ENCODE measurements at regions not wholly inside any gene's neighbourhood (a gene's known extent, or its start where the extent isn't known, plus 50 kb on each side); places are given as distances from the start of the nearest gene placed in this dataset.

GRCh38 chr2:220506466-220506865 lies 879.0 kb downstream of the SLC4A3 start:
- H3K4me3 ChIP-seq: no peak overlapping the region
- TF ChIP-seq POLR2AphosphoS5 (IDR thresholded peaks at IDR 0.05) (no peak), POLR2A (IDR thresholded peaks at IDR 0.05) (no peak), CTCF (IDR thresholded peaks at IDR 0.05) (no peak)

DNA sequence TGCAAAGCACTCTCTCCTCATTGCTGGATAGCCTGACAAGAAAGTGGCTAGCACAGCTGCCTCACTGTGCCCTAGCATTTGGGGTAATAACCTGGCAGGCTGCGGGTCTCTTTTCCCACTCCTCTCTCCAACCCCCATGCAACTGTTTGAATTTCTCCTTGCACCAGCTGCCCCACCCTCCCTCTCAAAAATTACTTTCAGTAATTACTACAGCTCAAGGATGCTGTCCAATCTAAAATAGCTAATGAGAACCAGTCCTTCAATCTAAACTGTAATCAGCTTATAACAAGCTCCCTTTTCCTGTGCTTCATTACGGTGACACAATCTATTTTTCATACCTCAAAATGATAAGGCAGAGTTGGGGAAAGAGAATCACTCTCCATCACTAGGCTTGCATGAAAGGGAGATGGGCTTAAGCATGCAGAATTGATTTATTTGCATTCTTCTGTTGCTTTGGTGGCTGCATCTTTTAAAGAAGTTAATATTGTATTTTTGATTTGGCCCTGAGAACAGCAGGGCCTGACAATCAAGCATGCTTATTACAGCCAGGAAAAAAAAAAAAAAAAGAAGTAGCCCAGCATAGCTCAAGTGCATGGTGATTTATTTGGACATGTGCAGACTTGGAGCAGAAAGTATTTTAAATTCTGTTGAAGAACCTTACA lies 881.8 kb downstream of the SLC4A3 start:
- Histone ChIP-seq H3K27me3 (no peaks in the 10 kb centered on the region), H3K36me3 (no peaks in the 10 kb centered on the region), H3K4me1 (no peaks in the 10 kb centered on the region), H3K4me3 (no peak overlapping the region), H3K9me3 (no peaks in the 10 kb centered on the region), H3K27ac (no peak overlapping the region)
- intact Hi-C loops (cut with DNase I; ENCODE audit: low total_unique reads): no loop called here
- no peak for TF ChIP-seq POLR2AphosphoS5 (IDR thresholded peaks at IDR 0.05)
- TF ChIP-seq CTCF (IDR thresholded peaks at IDR 0.05): no peak
- TF ChIP-seq POLR2A (IDR thresholded peaks at IDR 0.05): no peak
- no peak for DNase-seq (ENCODE audit: low spot score in 2 of 2)

More at GRCh38 chr2:220506466-220506865, 879.0 kb downstream of the SLC4A3 start:
- no peaks in the 10 kb centered on the region for H3K36me3 ChIP-seq
- no peak overlapping the region for H3K27ac ChIP-seq
- H3K27me3 ChIP-seq: no peaks in the 10 kb centered on the region
- H3K4me1 ChIP-seq: no peaks in the 10 kb centered on the region
- DNase-seq (ENCODE audit: low spot score in 2 of 2): no peak
- peaks cover 0 to 3% of the 10 kb centered on the region in 2 donors for H3K9me3 ChIP-seq
- intact Hi-C loops (cut with DNase I; ENCODE audit: low total_unique reads): no loop called here

GRCh38 chr2:220509966-220510365 lies 882.5 kb downstream of the SLC4A3 start:
- no peaks in the 10 kb centered on the region for H3K4me1 ChIP-seq
- H3K27me3 ChIP-seq: no peaks in the 10 kb centered on the region
- intact Hi-C loops (cut with DNase I; ENCODE audit: low total_unique reads): no loop called here
- no peak for DNase-seq (ENCODE audit: low spot score in 2 of 2)
- H3K4me3 ChIP-seq: no peak overlapping the region
- H3K36me3 ChIP-seq: no peaks in the 10 kb centered on the region
- TF ChIP-seq CTCF (IDR thresholded peaks at IDR 0.05): no peak
- TF ChIP-seq POLR2A (IDR thresholded peaks at IDR 0.05): no peak
- TF ChIP-seq POLR2AphosphoS5 (IDR thresholded peaks at IDR 0.05): no peak
- no peaks in the 10 kb centered on the region for H3K9me3 ChIP-seq
- H3K27ac ChIP-seq: no peak overlapping the region

DNA sequence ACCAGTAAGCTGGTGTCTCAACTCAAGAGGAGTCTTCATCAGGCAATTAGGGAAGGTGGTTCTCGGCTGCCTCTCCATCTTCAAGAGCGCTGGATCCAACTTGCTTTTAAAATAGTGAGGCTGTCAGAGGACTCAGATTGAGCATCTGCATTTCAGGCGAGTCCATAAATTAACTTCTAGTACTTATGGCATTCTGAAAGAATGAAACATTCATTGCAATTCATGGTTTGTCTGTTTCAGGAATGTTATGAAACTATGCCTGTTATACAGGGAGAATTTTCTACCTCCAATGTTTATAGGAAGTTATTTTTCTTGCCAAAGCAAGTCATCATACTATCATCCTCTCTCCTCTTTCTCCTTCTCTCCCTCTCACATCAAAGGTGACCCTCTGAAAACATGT lies 883.2 kb downstream of the SLC4A3 start:
- Histone ChIP-seq H3K9me3 (no peaks in the 10 kb centered on the region), H3K36me3 (no peaks in the 10 kb centered on the region), H3K4me1 (no peaks in the 10 kb centered on the region), H3K27me3 (no peaks in the 10 kb centered on the region), H3K4me3 (no peak overlapping the region), H3K27ac (no peak overlapping the region)
- DNase-seq (ENCODE audit: low spot score in 2 of 2): no peak
- no peak for TF ChIP-seq CTCF (IDR thresholded peaks at IDR 0.05)
- TF ChIP-seq POLR2A (IDR thresholded peaks at IDR 0.05): no peak
- TF ChIP-seq POLR2AphosphoS5 (IDR thresholded peaks at IDR 0.05): no peak
- intact Hi-C loops (cut with DNase I; ENCODE audit: low total_unique reads): no loop called here

DNA sequence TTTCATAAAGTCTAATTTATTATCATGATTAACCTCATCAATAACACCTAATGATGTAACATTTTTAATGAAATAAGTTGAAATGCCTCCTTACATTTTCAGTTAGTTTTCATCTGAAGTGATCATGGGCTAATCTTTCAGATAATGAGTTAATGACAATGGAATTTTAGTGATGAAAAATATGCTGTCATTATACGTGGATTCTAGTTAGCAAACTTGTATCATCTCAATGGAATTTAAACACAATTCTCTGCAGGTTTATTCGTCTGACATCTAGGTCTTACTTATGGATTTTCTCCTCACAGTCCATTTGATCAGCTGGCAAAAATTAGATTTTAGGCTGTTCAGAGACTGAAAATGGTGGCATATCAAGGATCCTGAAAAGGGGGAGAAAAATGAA lies 885.0 kb downstream of the SLC4A3 start:
- intact Hi-C loops (cut with DNase I; ENCODE audit: low total_unique reads): no loop called here
- H3K27ac ChIP-seq: no peak overlapping the region
- H3K36me3 ChIP-seq: no peaks in the 10 kb centered on the region
- no peak overlapping the region for H3K4me3 ChIP-seq
- no peak for DNase-seq (ENCODE audit: low spot score in 2 of 2)
- no peaks in the 10 kb centered on the region for H3K9me3 ChIP-seq
- TF ChIP-seq POLR2AphosphoS5 (IDR thresholded peaks at IDR 0.05): no peak
- no peak for TF ChIP-seq CTCF (IDR thresholded peaks at IDR 0.05)
- TF ChIP-seq POLR2A (IDR thresholded peaks at IDR 0.05): no peak
- H3K4me1 ChIP-seq: no peaks in the 10 kb centered on the region
- no peaks in the 10 kb centered on the region for H3K27me3 ChIP-seq

Data from breast epithelium (tissue), 4 donors.